Testis (tissue), 2 donors: ENCODE measurements at regions not wholly inside any gene's neighbourhood (a gene's known extent, or its start where the extent isn't known, plus 50 kb on each side); places are given as distances from the start of the nearest gene placed in this dataset.

ENCODE experiments used
- DNase-seq: peaks from one replicate; pipeline ENCODE4 v3.0.0-alpha.2; 2019
- H3K27ac ChIP-seq, 2 donors: fragments of 200-600 bp; sonication (generic); one replicate each; pipeline ENCODE4 v1.5.1; 2019
- H3K27me3 ChIP-seq: fragments of 200-600 bp; sonication (generic); one replicate; pipeline ENCODE4 v1.5.1; 2019
- H3K36me3 ChIP-seq: fragments of 200-600 bp; sonication (generic); one replicate; pipeline ENCODE4 v1.5.1; 2017; ENCODE audit warnings: low read depth; ENCODE audit errors: missing control alignments
- H3K4me1 ChIP-seq: fragments of 200-600 bp; sonication (generic); one replicate; pipeline ENCODE4 v1.5.1; 2019
- H3K4me3 ChIP-seq, 2 donors: fragments of 200-600 bp; sonication (generic); one replicate each; pipeline ENCODE4 v1.5.1; 2017 to 2019
- H3K9me3 ChIP-seq: fragments of 200-600 bp; sonication (generic); one replicate; pipeline ENCODE4 v1.5.1; 2017
- POLR2A ChIP-seq: fragments of 450-650 bp; IDR thresholded peaks from one replicate; pipeline ENCODE4 v1.6.1; 2017; ENCODE audit warnings: antibody characterized with exemption, mild to moderate bottlenecking, moderate library complexity
- WGBS, 2 donors: methylation state at CpG; one replicate each; pipeline ENCODE4 v1.1.5; 2018; 5-methylcytosine and 5-hydroxymethylcytosine counted together
- intact Hi-C: fragments of 100-400 bp; cut with DNase I; formaldehyde crosslinking; loops from one replicate; pipeline ENCODE4 v1.15.1; 2023; ENCODE audit warnings: low total_unique reads
- TF ChIP-seq, protein P1 (sequence below), 3 experiments: fragments of 450-650 bp in 2 of 3; fragments of 200-600 bp in 1 of 3; sonication (generic) in 1 of 3; IDR thresholded peaks; one replicate each; pipeline ENCODE4 v1.5.1; 2016 to 2019; ENCODE audit warnings: antibody characterized with exemption in 3 of 3, mild to moderate bottlenecking in 2 of 3, moderate library complexity in 1 of 3

DNA sequence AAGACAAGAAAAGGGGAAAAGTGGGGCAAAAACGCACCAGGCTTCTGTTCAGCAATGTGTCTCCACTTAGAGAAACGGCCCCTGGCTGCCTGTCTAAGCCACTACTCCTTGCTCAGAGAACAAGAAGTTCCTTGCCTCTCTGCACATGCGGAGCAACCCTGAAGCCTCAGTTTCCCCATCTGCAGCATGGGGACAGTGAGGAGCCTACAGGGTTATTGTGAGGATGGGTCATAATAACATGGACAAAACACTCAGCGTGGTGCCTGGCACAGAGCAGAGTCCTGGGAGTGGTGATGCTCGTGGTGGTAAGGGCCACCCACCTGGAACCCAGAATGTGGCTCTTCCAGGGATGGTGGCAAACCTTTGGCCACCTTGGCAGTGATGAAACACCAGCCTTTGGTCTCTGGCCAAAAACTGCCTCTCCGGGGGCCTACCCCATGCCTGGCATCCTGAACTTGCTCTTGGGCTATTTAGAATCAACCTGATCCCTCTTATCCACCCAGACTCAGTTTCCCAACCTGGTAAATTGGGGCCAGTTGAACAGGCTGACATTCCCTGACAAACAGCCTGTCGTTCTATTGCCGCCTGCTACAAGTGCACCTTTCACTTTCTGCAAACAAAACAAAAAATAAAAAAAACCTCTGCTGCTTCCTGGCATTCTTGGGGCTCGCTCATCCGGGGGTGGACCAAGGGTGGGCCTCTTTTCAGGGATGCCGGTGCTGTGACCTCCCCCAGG, 56.5 kb upstream of the DLK1 start:
- WGBS, 2 donors: 51 to 67% methylated on average over 10 to 11 of the region's 11 CpGs

GRCh38 chr14:100670753-100671049, 56.0 kb upstream of the DLK1 start:
- no peak overlapping the region for H3K4me3 ChIP-seq
- H3K36me3 ChIP-seq: no peaks in the 10 kb centered on the region
- peak overlapping the region in 1 of 2 donors; percentile 55 for H3K27ac ChIP-seq
- WGBS, 2 donors: 47 to 59% methylated on average over 7 of the region's 7 CpGs
- intact Hi-C loops: no loop called here
- no peak for DNase-seq
- H3K27me3 ChIP-seq: no peaks in the 10 kb centered on the region
- no peaks in the 10 kb centered on the region for H3K9me3 ChIP-seq
- no peak for TF ChIP-seq POLR2A
- TF ChIP-seq, protein P1, sequence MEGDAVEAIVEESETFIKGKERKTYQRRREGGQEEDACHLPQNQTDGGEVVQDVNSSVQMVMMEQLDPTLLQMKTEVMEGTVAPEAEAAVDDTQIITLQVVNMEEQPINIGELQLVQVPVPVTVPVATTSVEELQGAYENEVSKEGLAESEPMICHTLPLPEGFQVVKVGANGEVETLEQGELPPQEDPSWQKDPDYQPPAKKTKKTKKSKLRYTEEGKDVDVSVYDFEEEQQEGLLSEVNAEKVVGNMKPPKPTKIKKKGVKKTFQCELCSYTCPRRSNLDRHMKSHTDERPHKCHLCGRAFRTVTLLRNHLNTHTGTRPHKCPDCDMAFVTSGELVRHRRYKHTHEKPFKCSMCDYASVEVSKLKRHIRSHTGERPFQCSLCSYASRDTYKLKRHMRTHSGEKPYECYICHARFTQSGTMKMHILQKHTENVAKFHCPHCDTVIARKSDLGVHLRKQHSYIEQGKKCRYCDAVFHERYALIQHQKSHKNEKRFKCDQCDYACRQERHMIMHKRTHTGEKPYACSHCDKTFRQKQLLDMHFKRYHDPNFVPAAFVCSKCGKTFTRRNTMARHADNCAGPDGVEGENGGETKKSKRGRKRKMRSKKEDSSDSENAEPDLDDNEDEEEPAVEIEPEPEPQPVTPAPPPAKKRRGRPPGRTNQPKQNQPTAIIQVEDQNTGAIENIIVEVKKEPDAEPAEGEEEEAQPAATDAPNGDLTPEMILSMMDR (IDR thresholded peaks at IDR 0.05): no peak
- peaks cover 34% of the 10 kb centered on the region for H3K4me1 ChIP-seq

More for the DNA sequence above, 56.5 kb upstream of the DLK1 start:
- Histone ChIP-seq H3K4me3 (no peak overlapping the region), H3K27ac (peak overlapping the region in 1 of 2 donors; percentile 55), H3K27me3 (no peaks in the 10 kb centered on the region), H3K36me3 (no peaks in the 10 kb centered on the region), H3K4me1 (peaks cover 40% of the 10 kb centered on the region), H3K9me3 (no peaks in the 10 kb centered on the region)
- intact Hi-C loops: no loop called here
- TF ChIP-seq, protein P1 (IDR thresholded peaks at IDR 0.05): peak in 1 of 3 experiments; percentile 9
- TF ChIP-seq POLR2A: no peak
- DNase-seq: no peak

DNA sequence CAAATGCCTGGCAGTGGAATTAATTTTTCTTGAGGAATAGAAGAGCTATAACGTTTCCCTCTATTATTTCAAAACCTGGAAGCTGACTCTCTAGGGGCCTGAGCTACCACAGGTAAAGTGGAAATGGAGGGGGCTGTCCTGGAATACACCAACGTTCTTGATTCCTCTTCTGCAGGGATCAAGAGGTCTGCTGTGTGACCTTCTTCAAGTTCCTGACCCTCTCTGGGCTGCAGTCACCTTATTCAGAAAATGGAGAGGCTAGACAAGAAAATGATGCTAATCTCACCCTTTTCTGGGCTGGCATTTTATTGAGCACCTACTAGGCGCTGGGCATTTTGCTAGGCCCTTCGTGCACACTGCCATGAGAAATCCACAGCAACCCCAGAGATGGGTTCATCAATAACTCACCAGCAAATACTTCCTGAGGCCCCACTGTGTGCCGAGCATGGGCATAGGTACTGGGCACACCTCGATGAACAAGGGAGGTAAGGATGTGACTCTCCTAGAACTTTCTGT, 55.2 kb upstream of the DLK1 start:
- Histone ChIP-seq H3K9me3 (no peaks in the 10 kb centered on the region), H3K4me3 (no peak overlapping the region), H3K4me1 (peaks cover 33% of the 10 kb centered on the region), H3K27me3 (no peaks in the 10 kb centered on the region), H3K36me3 (no peaks in the 10 kb centered on the region), H3K27ac (no peak overlapping the region)
- intact Hi-C loops: no loop called here
- DNase-seq: no peak
- 85 to 93% methylated on average over 5 to 6 of the region's 6 CpGs for WGBS, 2 donors
- TF ChIP-seq, protein P1 (IDR thresholded peaks at IDR 0.05): no peak
- TF ChIP-seq POLR2A: no peak

DNA sequence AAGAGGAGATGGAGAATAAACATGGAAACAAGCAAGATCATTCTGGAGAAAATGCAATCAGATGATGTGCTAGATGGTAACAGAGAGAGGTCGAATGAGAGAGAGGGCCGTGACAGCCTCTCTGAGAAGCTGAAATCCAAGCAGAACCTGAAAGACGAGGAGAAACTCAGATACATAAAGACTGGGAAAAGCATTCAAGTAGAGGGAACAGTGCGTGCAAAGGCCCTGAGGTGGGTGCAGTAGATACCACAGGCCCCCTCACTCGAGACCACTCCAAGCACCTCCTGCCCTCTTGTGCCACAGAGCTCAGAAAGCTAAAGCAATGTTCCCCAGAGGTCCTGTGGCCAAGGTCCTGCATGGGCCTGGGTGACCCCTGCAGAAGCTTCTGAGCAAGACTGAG, 54.8 kb upstream of the DLK1 start:
- Histone ChIP-seq H3K36me3 (no peaks in the 10 kb centered on the region), H3K4me3 (no peak overlapping the region), H3K9me3 (no peaks in the 10 kb centered on the region), H3K27ac (no peak overlapping the region), H3K4me1 (peaks cover 32% of the 10 kb centered on the region), H3K27me3 (no peaks in the 10 kb centered on the region)
- intact Hi-C loops: no loop called here
- 94 to 99% methylated on average over 5 of the region's 5 CpGs for WGBS, 2 donors
- TF ChIP-seq, protein P1 (IDR thresholded peaks at IDR 0.05): no peak
- no peak for TF ChIP-seq POLR2A
- no peak for DNase-seq
